Panc1 (cell line): ENCODE measurements at regions not wholly inside any gene's neighbourhood (a gene's known extent, or its start where the extent isn't known, plus 50 kb on each side); places are given as distances from the start of the nearest gene placed in this dataset.

Source experiments
- ATAC-seq: fragments of 200-7000 bp; cut with Tn5 transposase; 2 replicates; pipeline ENCODE4 v1.9.1; 2020; ENCODE audit warnings: mild to moderate bottlenecking, moderate library complexity
- BruUV-seq: library from RNA; stranded (reverse); fragments of 400-500 nt; replicated peaks from 2 replicates; lab custom pipeline; 2021; lab: Mats Ljungman, UMichigan
- CTCF ChIA-PET: fragments of 300-600 bp; sonication (Branson Sonifier 250); formaldehyde crosslinking; loops from one replicate; lab custom pipeline; 2022; ENCODE audit warnings: antibody characterized with exemption; lab: Charles Lee
- POLR2A ChIA-PET: fragments of 300-600 bp; sonication (Branson Sonifier 250); formaldehyde crosslinking; loops from one replicate; lab custom pipeline; 2022; ENCODE audit warnings: antibody characterized with exemption; lab: Charles Lee
- DNase-seq: peaks from one replicate; pipeline ENCODE4 v3.0.0-alpha.2; 2010; ENCODE audit warnings: low read depth, low spot score
- H3K27ac ChIP-seq: 2 replicates; pipeline ENCODE4 v1.5.1; 2011; ENCODE audit warnings: mild to moderate bottlenecking, low read length, inconsistent platforms
- H3K27me3 ChIP-seq: fragments of 200-500 bp; sonication (Bioruptor generic); 2 replicates; pipeline ENCODE4 v1.6.0; 2014; ENCODE audit warnings: low read length, inconsistent platforms; ENCODE audit not compliant: control insufficient read depth, insufficient read depth
- H3K36me3 ChIP-seq: fragments of 200-500 bp; sonication (Bioruptor generic); 2 replicates; pipeline ENCODE4 v1.5.1; 2014; ENCODE audit warnings: inconsistent platforms, mild to moderate bottlenecking, low read length, moderate library complexity; ENCODE audit not compliant: control insufficient read depth, insufficient read depth
- H3K4me1 ChIP-seq: 2 replicates; pipeline ENCODE4 v1.5.1; 2011; ENCODE audit warnings: inconsistent platforms, mild to moderate bottlenecking, low read length, moderate library complexity; ENCODE audit not compliant: control insufficient read depth, insufficient read depth
- H3K4me3 ChIP-seq, 2 experiments: 2 replicates each; pipeline ENCODE4 v1.5.1; 2011 to 2012; ENCODE audit warnings: low read depth in 2 of 2, low read length in 2 of 2, mild to moderate bottlenecking in 2 of 2, inconsistent platforms in 1 of 2, moderate library complexity in 1 of 2
- H3K9me3 ChIP-seq: fragments of 200-500 bp; sonication (Bioruptor generic); 2 replicates; pipeline ENCODE4 v1.5.1; 2014; ENCODE audit warnings: low read depth, mild to moderate bottlenecking, inconsistent platforms, low read length, moderate library complexity; ENCODE audit not compliant: control insufficient read depth, insufficient read depth
- POLR2AphosphoS5 ChIP-seq: IDR thresholded peaks from 2 replicates; pipeline ENCODE4 v1.6.1; 2012; ENCODE audit warnings: mild to moderate bottlenecking, low read depth, low read length, moderate library complexity
- SIN3A ChIP-seq: IDR thresholded peaks from 2 replicates; pipeline ENCODE4 v1.6.1; 2012; ENCODE audit warnings: low read depth, mild to moderate bottlenecking, low read length, moderate library complexity, borderline replicate concordance; ENCODE audit not compliant: insufficient read depth
- TCF7L2 ChIP-seq: IDR thresholded peaks from 2 replicates; pipeline ENCODE4 v1.6.1; 2011; ENCODE audit warnings: mild to moderate bottlenecking, low read depth, low read length, inconsistent platforms
- in situ Hi-C: cut with HindIII; loops from 2 replicates; pipeline ENCODE4 v1.10.0; 2016; ENCODE audit warnings: low sequenced_read_pairs, low pct_unique_long_range_greater_than_20kb
- intact Hi-C: fragments of 100-400 bp; cut with micrococcal nuclease; formaldehyde crosslinking; loops from one replicate; pipeline ENCODE4 v1.10.0; 2022; ENCODE audit not compliant: unreplicated experiment
- TF ChIP-seq, protein P1 (sequence below), 2 experiments: IDR thresholded peaks; 2 replicates each; pipeline ENCODE4 v1.6.1; 2011 to 2012; ENCODE audit warnings: low read depth in 2 of 2, control low read depth in 1 of 2, low read length in 1 of 2, mild to moderate bottlenecking in 1 of 2, moderate library complexity in 1 of 2; ENCODE audit not compliant: insufficient read depth in 1 of 2
- TF ChIP-seq, protein P2 (sequence below): fragments of 450-650 bp; IDR thresholded peaks from 2 replicates; pipeline ENCODE4 v1.5.1; 2017; ENCODE audit warnings: mild to moderate bottlenecking

DNA sequence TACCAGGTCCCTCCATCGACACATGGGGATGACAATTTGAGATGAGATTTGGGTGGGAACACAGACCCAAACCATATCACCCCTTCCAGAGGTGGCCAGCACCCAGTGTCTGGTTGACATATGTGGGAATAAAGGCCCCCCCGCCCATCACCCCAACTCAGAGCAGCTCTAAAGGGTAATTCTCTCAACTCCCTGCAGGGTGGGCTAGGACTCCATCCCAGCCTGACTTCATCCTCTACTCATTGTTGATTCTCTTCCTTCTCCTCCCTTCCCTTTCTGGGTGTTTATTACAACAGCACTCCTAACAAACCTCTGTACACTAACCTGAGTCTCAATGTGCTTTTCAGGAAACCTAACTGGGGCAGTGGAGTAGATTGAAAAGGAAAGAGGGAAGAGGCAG lies 339.9 kb downstream of the ACTL7B start:
- TF ChIP-seq TCF7L2 (no peak), SIN3A (no peak), POLR2AphosphoS5 (no peak)
- TF ChIP-seq, protein P1, sequence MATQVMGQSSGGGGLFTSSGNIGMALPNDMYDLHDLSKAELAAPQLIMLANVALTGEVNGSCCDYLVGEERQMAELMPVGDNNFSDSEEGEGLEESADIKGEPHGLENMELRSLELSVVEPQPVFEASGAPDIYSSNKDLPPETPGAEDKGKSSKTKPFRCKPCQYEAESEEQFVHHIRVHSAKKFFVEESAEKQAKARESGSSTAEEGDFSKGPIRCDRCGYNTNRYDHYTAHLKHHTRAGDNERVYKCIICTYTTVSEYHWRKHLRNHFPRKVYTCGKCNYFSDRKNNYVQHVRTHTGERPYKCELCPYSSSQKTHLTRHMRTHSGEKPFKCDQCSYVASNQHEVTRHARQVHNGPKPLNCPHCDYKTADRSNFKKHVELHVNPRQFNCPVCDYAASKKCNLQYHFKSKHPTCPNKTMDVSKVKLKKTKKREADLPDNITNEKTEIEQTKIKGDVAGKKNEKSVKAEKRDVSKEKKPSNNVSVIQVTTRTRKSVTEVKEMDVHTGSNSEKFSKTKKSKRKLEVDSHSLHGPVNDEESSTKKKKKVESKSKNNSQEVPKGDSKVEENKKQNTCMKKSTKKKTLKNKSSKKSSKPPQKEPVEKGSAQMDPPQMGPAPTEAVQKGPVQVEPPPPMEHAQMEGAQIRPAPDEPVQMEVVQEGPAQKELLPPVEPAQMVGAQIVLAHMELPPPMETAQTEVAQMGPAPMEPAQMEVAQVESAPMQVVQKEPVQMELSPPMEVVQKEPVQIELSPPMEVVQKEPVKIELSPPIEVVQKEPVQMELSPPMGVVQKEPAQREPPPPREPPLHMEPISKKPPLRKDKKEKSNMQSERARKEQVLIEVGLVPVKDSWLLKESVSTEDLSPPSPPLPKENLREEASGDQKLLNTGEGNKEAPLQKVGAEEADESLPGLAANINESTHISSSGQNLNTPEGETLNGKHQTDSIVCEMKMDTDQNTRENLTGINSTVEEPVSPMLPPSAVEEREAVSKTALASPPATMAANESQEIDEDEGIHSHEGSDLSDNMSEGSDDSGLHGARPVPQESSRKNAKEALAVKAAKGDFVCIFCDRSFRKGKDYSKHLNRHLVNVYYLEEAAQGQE (IDR thresholded peaks at IDR 0.05; ENCODE audit: insufficient read depth in 1 of 2, low read depth in 2 of 2, low read length in 1 of 2): no peak
- TF ChIP-seq, protein P2, sequence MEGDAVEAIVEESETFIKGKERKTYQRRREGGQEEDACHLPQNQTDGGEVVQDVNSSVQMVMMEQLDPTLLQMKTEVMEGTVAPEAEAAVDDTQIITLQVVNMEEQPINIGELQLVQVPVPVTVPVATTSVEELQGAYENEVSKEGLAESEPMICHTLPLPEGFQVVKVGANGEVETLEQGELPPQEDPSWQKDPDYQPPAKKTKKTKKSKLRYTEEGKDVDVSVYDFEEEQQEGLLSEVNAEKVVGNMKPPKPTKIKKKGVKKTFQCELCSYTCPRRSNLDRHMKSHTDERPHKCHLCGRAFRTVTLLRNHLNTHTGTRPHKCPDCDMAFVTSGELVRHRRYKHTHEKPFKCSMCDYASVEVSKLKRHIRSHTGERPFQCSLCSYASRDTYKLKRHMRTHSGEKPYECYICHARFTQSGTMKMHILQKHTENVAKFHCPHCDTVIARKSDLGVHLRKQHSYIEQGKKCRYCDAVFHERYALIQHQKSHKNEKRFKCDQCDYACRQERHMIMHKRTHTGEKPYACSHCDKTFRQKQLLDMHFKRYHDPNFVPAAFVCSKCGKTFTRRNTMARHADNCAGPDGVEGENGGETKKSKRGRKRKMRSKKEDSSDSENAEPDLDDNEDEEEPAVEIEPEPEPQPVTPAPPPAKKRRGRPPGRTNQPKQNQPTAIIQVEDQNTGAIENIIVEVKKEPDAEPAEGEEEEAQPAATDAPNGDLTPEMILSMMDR: no peak
- in situ Hi-C loops: no loop called here
- no peaks in the 10 kb centered on the region for H3K27me3 ChIP-seq
- no peak for ATAC-seq
- DNase-seq: no peak
- H3K36me3 ChIP-seq: no peaks in the 10 kb centered on the region
- no peak overlapping the region for H3K27ac ChIP-seq
- no peaks in the 10 kb centered on the region for H3K9me3 ChIP-seq
- H3K4me1 ChIP-seq: no peaks in the 10 kb centered on the region
- no TSS peak for BruUV-seq
- POLR2A ChIA-PET: no interaction called here
- CTCF ChIA-PET: no interaction called here
- intact Hi-C loops: no loop called here
- H3K4me3 ChIP-seq: no peak overlapping the region

DNA sequence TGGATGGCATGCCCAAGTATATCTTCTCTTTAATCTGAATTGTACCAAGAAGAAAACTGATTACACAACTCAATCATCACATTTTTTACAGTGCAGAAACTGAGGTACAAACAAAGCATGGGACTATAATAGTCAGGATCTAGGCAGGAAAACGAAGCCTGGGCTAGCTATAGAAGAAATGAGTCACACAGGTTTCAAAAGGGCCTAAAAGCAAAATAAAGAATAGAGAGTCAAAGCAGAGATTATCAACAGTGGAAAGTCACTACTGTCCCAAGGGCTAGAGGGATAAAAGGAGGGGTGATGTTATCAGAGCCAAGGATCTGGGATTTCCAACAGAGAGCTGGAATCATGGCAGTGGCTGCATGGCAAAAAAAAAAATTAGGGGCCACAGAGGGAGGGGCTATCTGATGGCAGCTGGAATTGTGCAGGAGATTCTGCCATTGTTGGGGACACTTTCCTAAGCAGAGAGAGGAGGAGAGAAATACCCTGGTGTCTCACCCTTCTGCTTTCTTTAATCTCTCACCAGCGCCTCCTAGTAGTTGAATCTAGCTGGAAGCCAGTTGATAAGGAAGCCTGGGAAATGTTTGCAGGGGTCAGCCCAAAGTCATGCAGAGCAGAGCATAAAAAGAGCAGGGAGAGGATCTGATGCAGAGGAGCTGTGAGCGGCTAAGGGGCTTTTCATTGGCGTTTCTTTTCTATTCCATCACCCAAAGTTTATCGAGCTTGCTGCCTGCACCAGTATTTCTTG lies 343.2 kb downstream of the ACTL7B start:
- Histone ChIP-seq H3K4me3 (no peak overlapping the region), H3K36me3 (no peaks in the 10 kb centered on the region), H3K9me3 (no peaks in the 10 kb centered on the region), H3K27me3 (no peaks in the 10 kb centered on the region), H3K27ac (no peak overlapping the region), H3K4me1 (no peaks in the 10 kb centered on the region)
- no TSS peak for BruUV-seq
- no peak for ATAC-seq
- in situ Hi-C loops (no loop called here), intact Hi-C loops (no loop called here)
- no peak for DNase-seq
- TF ChIP-seq, protein P2: no peak
- TF ChIP-seq, protein P1 (IDR thresholded peaks at IDR 0.05; ENCODE audit: insufficient read depth in 1 of 2, low read depth in 2 of 2, low read length in 1 of 2): no peak
- TF ChIP-seq SIN3A (no peak), TCF7L2 (no peak), POLR2AphosphoS5 (no peak)
- ChIA-PET POLR2A (no interaction called here), CTCF (no interaction called here)
